Upper lobe of left lung (tissue), 6 donors: ENCODE measurements at regions not wholly inside any gene's neighbourhood (a gene's known extent, or its start where the extent isn't known, plus 50 kb on each side); places are given as distances from the start of the nearest gene placed in this dataset.
A peak's percentile ranks its signal among the peaks of the same experiment; 100 is the strongest.

ENCODE experiments used
- ATAC-seq, 2 donors: fragments of 200-7000 bp; cut with Tn5 transposase; one replicate each; pipeline ENCODE4 v1.9.1; 2022; ENCODE audit warnings: mild to moderate bottlenecking in 2 of 2, moderate library complexity in 2 of 2; ENCODE audit not compliant: low FRiP score in 2 of 2
- DNase-seq, 2 donors: peaks; one replicate each; pipeline ENCODE4 v3.0.0-alpha.2; 2019 to 2020
- H3K27ac ChIP-seq, 4 donors: fragments of 200-600 bp; sonication (generic); one replicate each; pipeline ENCODE4 v1.5.1; 2016 to 2019
- H3K27me3 ChIP-seq, 4 donors: fragments of 200-600 bp; sonication (generic); one replicate each; pipeline ENCODE4 v1.5.1; 2017 to 2019
- H3K36me3 ChIP-seq, 4 donors: fragments of 200-600 bp; sonication (generic); one replicate each; pipeline ENCODE4 v1.5.1; 2016 to 2019
- H3K4me1 ChIP-seq, 4 donors: fragments of 200-600 bp; sonication (generic); one replicate each; pipeline ENCODE4 v1.5.1; 2018 to 2019
- H3K4me3 ChIP-seq, 4 donors: fragments of 200-600 bp; sonication (generic); one replicate each; pipeline ENCODE4 v1.5.1; 2017 to 2019; ENCODE audit warnings: mild to moderate bottlenecking in 2 of 4, moderate library complexity in 1 of 4
- H3K9me3 ChIP-seq, 4 donors: fragments of 200-600 bp; sonication (generic); one replicate each; pipeline ENCODE4 v1.5.1; 2018 to 2019
- CTCF ChIP-seq, 6 experiments: fragments of 450-650 bp in 4 of 6; fragments of 200-600 bp in 2 of 6; sonication (generic) in 2 of 6; IDR thresholded peaks; one replicate each; pipeline ENCODE4 v1.5.1; 2016 to 2019; ENCODE audit warnings: antibody characterized with exemption in 6 of 6
- EP300 ChIP-seq, 4 donors: sonication (generic); formaldehyde crosslinking; IDR thresholded peaks; one replicate each; pipeline ENCODE4 v1.5.1; 2017; ENCODE audit warnings: antibody characterized with exemption in 4 of 4, control low read depth in 2 of 4
- POLR2A ChIP-seq, 4 donors: fragments of 450-650 bp; IDR thresholded peaks; one replicate each; pipeline ENCODE4 v1.5.1; 2016 to 2017; ENCODE audit warnings: antibody characterized with exemption in 4 of 4, mild to moderate bottlenecking in 2 of 4
- POLR2AphosphoS5 ChIP-seq, 2 donors: sonication (generic); formaldehyde crosslinking; IDR thresholded peaks; one replicate each; pipeline ENCODE4 v1.5.1; 2017; ENCODE audit warnings: antibody characterized with exemption in 2 of 2
- WGBS, 2 donors: methylation state at CpG; one replicate each; pipeline ENCODE4 v1.1.5; 2017 to 2018; 5-methylcytosine and 5-hydroxymethylcytosine counted together
- donor health status: DM: no; HTN: no; CAD: no; lungs with moderate emphysema.
- donor health status: DM: no; HTN: yes; CAD: no; lungs with severe emphysema.

GRCh38 chr6:134817448-134817847, 132.5 kb downstream of the ALDH8A1 start:
- Histone ChIP-seq H3K4me1 (peaks cover 0 to under 1% (median 0%) of the 10 kb centered on the region in 4 donors), H3K27me3 (no peaks in the 10 kb centered on the region), H3K36me3 (no peaks in the 10 kb centered on the region), H3K9me3 (no peaks in the 10 kb centered on the region), H3K4me3 (no peak overlapping the region), H3K27ac (no peak overlapping the region)
- ATAC-seq (no peak), DNase-seq (no peak)
- WGBS, 2 donors = 95 to 98% methylated on average over 10 of the region's 10 CpGs
- TF ChIP-seq POLR2AphosphoS5 (IDR thresholded peaks at IDR 0.05) (no peak), POLR2A (IDR thresholded peaks at IDR 0.05) (no peak), CTCF (IDR thresholded peaks at IDR 0.05) (no peak), EP300 (IDR thresholded peaks at IDR 0.05) (no peak)

GRCh38 chr6:134816780-134817179, 133.1 kb downstream of the ALDH8A1 start:
- Histone ChIP-seq H3K27me3 (no peaks in the 10 kb centered on the region), H3K9me3 (no peaks in the 10 kb centered on the region), H3K4me3 (no peak overlapping the region), H3K27ac (no peak overlapping the region), H3K4me1 (no peaks in the 10 kb centered on the region), H3K36me3 (no peaks in the 10 kb centered on the region)
- WGBS, 2 donors = 81 to 87% methylated on average over 3 of the region's 3 CpGs
- TF ChIP-seq EP300 (IDR thresholded peaks at IDR 0.05) = no peak
- no peak for TF ChIP-seq POLR2AphosphoS5 (IDR thresholded peaks at IDR 0.05)
- no peak for TF ChIP-seq CTCF (IDR thresholded peaks at IDR 0.05)
- no peak for TF ChIP-seq POLR2A (IDR thresholded peaks at IDR 0.05)
- ATAC-seq = peak in 1 of 2 donors; percentile 18
- DNase-seq = no peak

GRCh38 chr6:134816300-134816699, 133.6 kb downstream of the ALDH8A1 start:
- Histone ChIP-seq H3K4me3 (no peak overlapping the region), H3K4me1 (no peaks in the 10 kb centered on the region), H3K27ac (no peak overlapping the region), H3K9me3 (no peaks in the 10 kb centered on the region), H3K27me3 (no peaks in the 10 kb centered on the region), H3K36me3 (no peaks in the 10 kb centered on the region)
- WGBS, 2 donors = 0 to 57% methylated on average over 1 of the region's 1 CpG
- DNase-seq (no peak), ATAC-seq (no peak)
- no peak for TF ChIP-seq POLR2A (IDR thresholded peaks at IDR 0.05)
- no peak for TF ChIP-seq CTCF (IDR thresholded peaks at IDR 0.05)
- TF ChIP-seq EP300 (IDR thresholded peaks at IDR 0.05) = no peak
- no peak for TF ChIP-seq POLR2AphosphoS5 (IDR thresholded peaks at IDR 0.05)

GRCh38 chr6:134814076-134814695, 135.7 kb downstream of the ALDH8A1 start:
- no peaks in the 10 kb centered on the region for H3K9me3 ChIP-seq
- no peaks in the 10 kb centered on the region for H3K36me3 ChIP-seq
- no peaks in the 10 kb centered on the region for H3K4me1 ChIP-seq
- H3K27me3 ChIP-seq = no peaks in the 10 kb centered on the region
- DNase-seq (no peak), ATAC-seq (no peak)
- no peak for TF ChIP-seq POLR2AphosphoS5 (IDR thresholded peaks at IDR 0.05)
- no peak for TF ChIP-seq POLR2A (IDR thresholded peaks at IDR 0.05)
- TF ChIP-seq EP300 (IDR thresholded peaks at IDR 0.05) = no peak
- TF ChIP-seq CTCF (IDR thresholded peaks at IDR 0.05) = no peak
- WGBS, 2 donors = 89 to 94% methylated on average over 4 of the region's 4 CpGs
- H3K27ac ChIP-seq = no peak overlapping the region
- H3K4me3 ChIP-seq = no peak overlapping the region

GRCh38 chr6:134813146-134813545, 136.8 kb downstream of the ALDH8A1 start:
- no peak for TF ChIP-seq CTCF (IDR thresholded peaks at IDR 0.05)
- no peak for TF ChIP-seq POLR2A (IDR thresholded peaks at IDR 0.05)
- no peak for TF ChIP-seq EP300 (IDR thresholded peaks at IDR 0.05)
- no peak for TF ChIP-seq POLR2AphosphoS5 (IDR thresholded peaks at IDR 0.05)
- no peak overlapping the region for H3K27ac ChIP-seq

More at GRCh38 chr6:134813146-134813545, 136.8 kb downstream of the ALDH8A1 start:
- ATAC-seq (no peak), DNase-seq (no peak)
- Histone ChIP-seq H3K4me3 (no peak overlapping the region), H3K4me1 (no peaks in the 10 kb centered on the region), H3K9me3 (no peaks in the 10 kb centered on the region), H3K36me3 (no peaks in the 10 kb centered on the region), H3K27me3 (no peaks in the 10 kb centered on the region)
- WGBS, 2 donors = 96 to 98% methylated on average over 2 of the region's 2 CpGs
